ENCODE measurements at regions not wholly inside any gene's neighbourhood (a gene's known extent, or its start where the extent isn't known, plus 50 kb on each side); places are given as distances from the start of the nearest gene placed in this dataset.

DNA sequence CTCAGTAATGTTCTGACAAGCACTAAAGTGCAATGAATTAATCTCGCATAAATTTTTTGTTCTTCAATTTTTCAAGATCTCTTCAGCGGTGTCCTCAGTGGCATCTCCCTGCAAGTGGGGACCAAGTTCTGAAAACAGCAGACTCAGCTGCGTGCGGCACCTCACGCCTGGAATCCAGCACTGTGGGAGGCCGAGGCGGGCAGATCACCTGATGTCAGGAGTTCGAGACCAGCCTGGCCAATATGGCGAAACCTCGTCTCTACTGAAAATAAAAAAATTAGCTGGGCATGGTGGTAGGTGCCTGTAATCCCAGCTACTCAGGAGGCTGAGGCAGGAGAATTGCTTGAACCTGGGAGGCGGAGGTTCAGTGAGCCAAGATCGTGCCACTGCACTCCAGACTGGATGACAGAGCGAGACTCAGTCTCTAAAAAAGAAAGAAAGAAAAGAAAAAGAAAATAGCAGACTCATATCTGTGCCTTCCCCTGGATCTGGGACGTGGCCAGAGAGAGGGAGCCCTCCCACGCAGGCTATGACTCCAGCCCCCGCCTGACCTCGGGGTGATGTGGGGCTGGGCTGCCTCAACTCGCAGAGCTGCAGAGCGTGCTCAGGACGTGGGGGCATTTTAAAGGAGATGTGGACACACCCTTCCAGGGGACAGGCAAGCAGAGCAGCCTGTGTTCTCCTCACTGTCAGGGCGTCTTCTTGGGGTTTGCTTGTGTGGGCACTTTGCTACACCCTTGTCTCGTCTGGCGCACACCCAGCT lies 346.6 kb downstream of the BRD1 start:
- no peaks in the 10 kb centered on the region for H3K4me1 ChIP-seq (ENCODE audit: control insufficient read depth in 1 of 2, insufficient read depth in 2 of 2, low read length in 2 of 2)
- no peak overlapping the region for H3K9ac ChIP-seq (ENCODE audit: low read depth in 1 of 2, low read length in 2 of 2)
- no peaks in the 10 kb centered on the region for H3K36me3 ChIP-seq (ENCODE audit: control insufficient read depth in 1 of 2, insufficient read depth in 2 of 2, low read length in 2 of 2)
- no peak overlapping the region for H3K27ac ChIP-seq (ENCODE audit: low read depth, low read length)
- H3K4me3 ChIP-seq (ENCODE audit: low read depth in 1 of 2, low read length in 2 of 2), result no peak overlapping the region
- H3K27me3 ChIP-seq (ENCODE audit: control insufficient read depth in 1 of 2, insufficient read depth in 2 of 2, low read length in 2 of 2), result peaks cover 8 to 20% of the 10 kb centered on the region in 2 donors
- no peaks in the 10 kb centered on the region for H3K9me3 ChIP-seq (ENCODE audit: control insufficient read depth in 1 of 2, low read length in 2 of 2)

DNA sequence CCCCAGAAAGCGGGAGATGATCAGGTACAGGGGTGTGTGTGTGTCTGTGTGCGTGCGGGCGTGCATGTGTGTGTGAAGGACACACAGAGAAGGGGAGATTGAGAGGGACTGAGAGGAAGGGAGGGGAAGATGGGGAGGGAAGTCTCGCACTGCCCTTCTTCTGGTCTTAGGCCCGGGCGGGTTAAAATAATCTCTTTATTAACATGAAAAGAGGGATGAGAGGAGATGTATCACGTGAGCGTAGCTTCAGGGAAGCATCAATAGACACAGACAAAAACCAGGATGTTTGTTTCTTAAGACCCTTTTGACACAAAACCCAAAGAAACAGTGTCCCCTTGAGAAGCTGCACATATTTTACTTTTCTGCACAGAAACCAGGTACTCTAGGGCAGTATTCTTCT lies 347.3 kb downstream of the BRD1 start:
- H3K9ac ChIP-seq (ENCODE audit: low read depth in 1 of 2, low read length in 2 of 2), result no peak overlapping the region
- H3K9me3 ChIP-seq (ENCODE audit: control insufficient read depth in 1 of 2, low read length in 2 of 2), result no peaks in the 10 kb centered on the region

DNA sequence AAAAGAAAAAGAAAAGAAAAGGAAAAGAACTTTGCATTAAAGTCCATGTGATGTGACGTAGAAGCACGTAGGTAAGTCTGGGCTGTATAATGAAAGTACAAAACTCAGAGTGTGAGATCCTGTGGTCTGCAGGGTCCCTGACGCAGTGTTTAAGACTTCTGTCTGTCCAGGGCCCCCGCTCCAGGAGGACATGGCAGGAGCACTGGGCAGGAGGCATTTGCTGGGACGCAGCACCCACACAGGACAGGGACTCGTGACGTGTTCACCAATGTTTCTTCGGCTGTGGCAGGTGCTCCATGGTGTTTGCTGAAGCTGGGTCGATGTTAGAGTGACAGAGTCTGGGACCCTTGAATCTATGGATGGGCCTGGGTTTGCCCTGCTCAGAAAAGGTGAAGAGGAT lies 348.1 kb downstream of the BRD1 start:
- Histone ChIP-seq H3K9me3 (ENCODE audit: control insufficient read depth in 1 of 2, low read length in 2 of 2) (no peaks in the 10 kb centered on the region), H3K27me3 (ENCODE audit: control insufficient read depth in 1 of 2, insufficient read depth in 2 of 2, low read length in 2 of 2) (peaks cover 8 to 20% of the 10 kb centered on the region in 2 donors), H3K27ac (ENCODE audit: low read depth, low read length) (no peak overlapping the region), H3K9ac (ENCODE audit: low read depth in 1 of 2, low read length in 2 of 2) (no peak overlapping the region), H3K4me1 (ENCODE audit: control insufficient read depth in 1 of 2, insufficient read depth in 2 of 2, low read length in 2 of 2) (no peaks in the 10 kb centered on the region), H3K4me3 (ENCODE audit: low read depth in 1 of 2, low read length in 2 of 2) (no peak overlapping the region), H3K36me3 (ENCODE audit: control insufficient read depth in 1 of 2, insufficient read depth in 2 of 2, low read length in 2 of 2) (no peaks in the 10 kb centered on the region)

More for the DNA sequence above, 347.3 kb downstream of the BRD1 start:
- Histone ChIP-seq H3K27ac (ENCODE audit: low read depth, low read length) (no peak overlapping the region), H3K36me3 (ENCODE audit: control insufficient read depth in 1 of 2, insufficient read depth in 2 of 2, low read length in 2 of 2) (no peaks in the 10 kb centered on the region), H3K4me1 (ENCODE audit: control insufficient read depth in 1 of 2, insufficient read depth in 2 of 2, low read length in 2 of 2) (no peaks in the 10 kb centered on the region), H3K4me3 (ENCODE audit: low read depth in 1 of 2, low read length in 2 of 2) (no peak overlapping the region), H3K27me3 (ENCODE audit: control insufficient read depth in 1 of 2, insufficient read depth in 2 of 2, low read length in 2 of 2) (peaks cover 8 to 20% of the 10 kb centered on the region in 2 donors)

DNA sequence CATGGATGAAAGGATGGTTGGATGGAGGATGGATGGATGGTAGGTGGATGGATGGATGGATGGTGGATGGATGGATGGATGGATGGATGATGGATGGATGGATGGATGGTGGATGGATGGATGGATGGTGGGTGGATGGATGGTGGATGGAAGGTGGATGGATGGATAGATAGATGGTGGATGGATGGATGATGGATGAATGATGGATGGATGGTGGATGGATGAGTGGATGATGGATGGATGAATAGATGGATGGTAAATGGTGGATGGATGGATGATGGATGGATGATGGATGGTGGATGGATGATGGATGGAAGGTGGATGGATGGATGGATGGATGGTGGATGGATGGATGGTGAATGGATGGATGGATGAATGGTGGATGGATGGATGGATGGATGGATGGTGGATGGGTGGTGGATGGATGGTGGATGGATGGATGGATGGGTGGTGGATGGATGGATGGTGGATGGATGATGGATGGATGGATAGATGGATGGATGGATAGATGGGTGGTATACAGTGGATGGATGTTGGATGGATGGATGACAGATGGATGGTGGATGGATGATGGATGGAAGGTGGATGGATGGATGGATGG lies 350.8 kb downstream of the BRD1 start:
- H3K4me3 ChIP-seq (ENCODE audit: low read depth in 1 of 2, low read length in 2 of 2), result no peak overlapping the region
- peaks cover 0 to 9% of the 10 kb centered on the region in 2 donors for H3K27me3 ChIP-seq (ENCODE audit: control insufficient read depth in 1 of 2, insufficient read depth in 2 of 2, low read length in 2 of 2)
- no peaks in the 10 kb centered on the region for H3K4me1 ChIP-seq (ENCODE audit: control insufficient read depth in 1 of 2, insufficient read depth in 2 of 2, low read length in 2 of 2)

DNA sequence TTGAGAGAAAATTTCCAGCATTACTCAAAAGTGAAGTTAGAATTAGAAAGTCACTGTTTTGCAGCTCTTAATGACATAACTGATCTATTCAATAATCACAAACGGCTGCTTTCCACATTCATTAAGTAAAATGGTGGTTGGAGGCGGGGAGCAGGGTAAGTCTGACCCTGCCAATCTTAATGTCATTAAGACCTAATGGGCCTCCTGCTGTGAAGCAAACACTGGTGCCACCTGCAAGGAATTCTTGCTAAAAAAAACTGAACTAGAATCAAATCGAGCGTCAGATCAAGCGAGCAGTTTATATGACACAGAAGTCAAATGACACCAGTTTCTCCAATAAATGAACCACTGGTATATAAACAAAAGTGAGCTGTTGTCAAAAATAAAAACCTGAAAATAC lies 351.5 kb downstream of the BRD1 start:
- H3K4me3 ChIP-seq (ENCODE audit: low read depth in 1 of 2, low read length in 2 of 2), result no peak overlapping the region
- H3K27ac ChIP-seq (ENCODE audit: low read depth, low read length), result no peak overlapping the region
- peaks cover 0 to 3% of the 10 kb centered on the region in 2 donors for H3K27me3 ChIP-seq (ENCODE audit: control insufficient read depth in 1 of 2, insufficient read depth in 2 of 2, low read length in 2 of 2)
- H3K4me1 ChIP-seq (ENCODE audit: control insufficient read depth in 1 of 2, insufficient read depth in 2 of 2, low read length in 2 of 2), result no peaks in the 10 kb centered on the region
- no peaks in the 10 kb centered on the region for H3K36me3 ChIP-seq (ENCODE audit: control insufficient read depth in 1 of 2, insufficient read depth in 2 of 2, low read length in 2 of 2)
- no peaks in the 10 kb centered on the region for H3K9me3 ChIP-seq (ENCODE audit: control insufficient read depth in 1 of 2, low read length in 2 of 2)
- H3K9ac ChIP-seq (ENCODE audit: low read depth in 1 of 2, low read length in 2 of 2), result no peak overlapping the region

More for the DNA sequence above, 350.8 kb downstream of the BRD1 start:
- Histone ChIP-seq H3K36me3 (ENCODE audit: control insufficient read depth in 1 of 2, insufficient read depth in 2 of 2, low read length in 2 of 2) (no peaks in the 10 kb centered on the region), H3K27ac (ENCODE audit: low read depth, low read length) (no peak overlapping the region), H3K9ac (ENCODE audit: low read depth in 1 of 2, low read length in 2 of 2) (no peak overlapping the region), H3K9me3 (ENCODE audit: control insufficient read depth in 1 of 2, low read length in 2 of 2) (no peaks in the 10 kb centered on the region)

DNA sequence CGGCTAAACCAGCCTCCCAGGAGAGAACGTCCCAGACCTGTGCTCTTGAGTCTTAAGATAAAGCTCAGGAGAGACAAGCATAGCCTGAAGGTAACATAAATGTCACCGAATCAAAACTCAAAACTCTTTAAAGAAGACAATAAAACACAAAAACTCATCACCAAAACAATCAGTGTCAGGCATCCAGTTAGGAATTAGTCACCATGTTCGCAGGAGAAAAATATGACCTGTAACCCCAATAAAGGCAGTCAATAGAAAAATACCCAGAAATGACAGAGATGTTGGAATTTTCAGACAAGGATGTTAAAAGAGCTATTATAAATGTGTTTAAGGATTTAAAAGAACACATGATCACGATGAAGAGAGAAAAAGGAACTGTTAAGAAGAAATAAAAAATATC lies 352.4 kb downstream of the BRD1 start:
- Histone ChIP-seq H3K9me3 (ENCODE audit: control insufficient read depth in 1 of 2, low read length in 2 of 2) (no peaks in the 10 kb centered on the region), H3K4me3 (ENCODE audit: low read depth in 1 of 2, low read length in 2 of 2) (no peak overlapping the region), H3K27me3 (ENCODE audit: control insufficient read depth in 1 of 2, insufficient read depth in 2 of 2, low read length in 2 of 2) (peaks cover 0 to 3% of the 10 kb centered on the region in 2 donors), H3K36me3 (ENCODE audit: control insufficient read depth in 1 of 2, insufficient read depth in 2 of 2, low read length in 2 of 2) (no peaks in the 10 kb centered on the region), H3K4me1 (ENCODE audit: control insufficient read depth in 1 of 2, insufficient read depth in 2 of 2, low read length in 2 of 2) (no peaks in the 10 kb centered on the region), H3K9ac (ENCODE audit: low read depth in 1 of 2, low read length in 2 of 2) (no peak overlapping the region), H3K27ac (ENCODE audit: low read depth, low read length) (no peak overlapping the region)

DNA sequence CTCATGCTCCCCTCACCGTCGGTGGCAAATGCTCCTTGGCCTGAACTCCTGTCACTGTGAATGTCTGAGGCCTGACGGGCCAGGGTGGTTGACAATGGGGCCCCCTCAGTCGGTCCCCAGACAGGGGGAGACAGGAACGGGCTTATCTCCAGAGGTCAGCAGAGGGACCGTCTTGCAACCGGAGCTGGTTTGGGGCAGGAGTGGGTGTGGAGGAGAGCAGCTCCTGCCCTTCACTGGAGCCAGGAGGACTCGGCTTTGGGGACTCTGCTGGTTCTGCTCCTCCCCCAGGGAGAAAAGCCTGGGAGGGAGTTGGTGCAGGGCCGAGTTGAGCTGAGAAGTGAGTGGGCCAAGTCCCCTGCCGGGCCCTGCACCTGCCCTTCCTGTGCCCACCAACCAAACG lies 354.4 kb downstream of the BRD1 start:
- Histone ChIP-seq H3K4me1 (ENCODE audit: control insufficient read depth in 1 of 2, insufficient read depth in 2 of 2, low read length in 2 of 2) (no peaks in the 10 kb centered on the region), H3K9me3 (ENCODE audit: control insufficient read depth in 1 of 2, low read length in 2 of 2) (no peaks in the 10 kb centered on the region), H3K27me3 (ENCODE audit: control insufficient read depth in 1 of 2, insufficient read depth in 2 of 2, low read length in 2 of 2) (peaks cover 0 to 3% of the 10 kb centered on the region in 2 donors)

DNA sequence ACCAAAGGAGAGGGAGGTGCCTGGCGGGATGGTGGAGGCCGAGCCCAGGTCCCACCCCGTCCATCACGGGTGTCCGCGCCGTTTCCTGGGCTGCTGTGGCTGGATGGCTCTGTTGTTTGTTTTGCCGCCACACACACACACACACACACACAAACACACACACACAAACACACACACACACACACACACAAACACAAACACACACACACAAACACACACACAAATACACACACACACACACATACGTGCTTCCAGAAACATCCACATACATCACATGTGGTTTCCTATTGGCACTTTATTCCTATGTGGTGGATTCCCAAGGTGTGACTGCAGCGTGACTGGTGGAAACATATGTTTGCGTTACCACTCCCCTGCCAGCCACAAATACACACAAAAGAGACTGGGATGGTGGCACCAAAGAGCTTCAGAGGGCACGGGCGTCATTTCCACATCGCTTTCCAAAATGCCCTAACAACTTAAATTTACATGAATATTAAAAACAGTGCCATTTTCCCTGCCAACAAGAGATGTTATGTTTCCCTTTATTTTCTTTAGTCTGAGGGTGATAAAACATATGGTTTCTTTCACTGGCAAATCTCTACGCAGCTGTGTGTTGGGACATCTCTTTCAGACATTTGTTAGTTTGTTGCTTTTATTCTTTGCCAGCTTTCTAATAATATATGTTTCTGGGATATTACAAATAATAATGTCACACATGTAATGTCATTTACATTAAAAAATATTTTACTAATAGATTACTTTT lies 356.8 kb downstream of the BRD1 start:
- H3K4me1 ChIP-seq (ENCODE audit: control insufficient read depth in 1 of 2, insufficient read depth in 2 of 2, low read length in 2 of 2), result no peaks in the 10 kb centered on the region
- no peak overlapping the region for H3K4me3 ChIP-seq (ENCODE audit: low read depth in 1 of 2, low read length in 2 of 2)
- peaks cover 0 to 3% of the 10 kb centered on the region in 2 donors for H3K27me3 ChIP-seq (ENCODE audit: control insufficient read depth in 1 of 2, insufficient read depth in 2 of 2, low read length in 2 of 2)
- H3K9me3 ChIP-seq (ENCODE audit: control insufficient read depth in 1 of 2, low read length in 2 of 2), result no peaks in the 10 kb centered on the region
- no peak overlapping the region for H3K27ac ChIP-seq (ENCODE audit: low read depth, low read length)
- no peaks in the 10 kb centered on the region for H3K36me3 ChIP-seq (ENCODE audit: control insufficient read depth in 1 of 2, insufficient read depth in 2 of 2, low read length in 2 of 2)
- H3K9ac ChIP-seq (ENCODE audit: low read depth in 1 of 2, low read length in 2 of 2), result no peak overlapping the region

More for the DNA sequence above, 354.4 kb downstream of the BRD1 start:
- H3K36me3 ChIP-seq (ENCODE audit: control insufficient read depth in 1 of 2, insufficient read depth in 2 of 2, low read length in 2 of 2), result no peaks in the 10 kb centered on the region
- H3K9ac ChIP-seq (ENCODE audit: low read depth in 1 of 2, low read length in 2 of 2), result no peak overlapping the region
- H3K27ac ChIP-seq (ENCODE audit: low read depth, low read length), result no peak overlapping the region
- H3K4me3 ChIP-seq (ENCODE audit: low read depth in 1 of 2, low read length in 2 of 2), result no peak overlapping the region

DNA sequence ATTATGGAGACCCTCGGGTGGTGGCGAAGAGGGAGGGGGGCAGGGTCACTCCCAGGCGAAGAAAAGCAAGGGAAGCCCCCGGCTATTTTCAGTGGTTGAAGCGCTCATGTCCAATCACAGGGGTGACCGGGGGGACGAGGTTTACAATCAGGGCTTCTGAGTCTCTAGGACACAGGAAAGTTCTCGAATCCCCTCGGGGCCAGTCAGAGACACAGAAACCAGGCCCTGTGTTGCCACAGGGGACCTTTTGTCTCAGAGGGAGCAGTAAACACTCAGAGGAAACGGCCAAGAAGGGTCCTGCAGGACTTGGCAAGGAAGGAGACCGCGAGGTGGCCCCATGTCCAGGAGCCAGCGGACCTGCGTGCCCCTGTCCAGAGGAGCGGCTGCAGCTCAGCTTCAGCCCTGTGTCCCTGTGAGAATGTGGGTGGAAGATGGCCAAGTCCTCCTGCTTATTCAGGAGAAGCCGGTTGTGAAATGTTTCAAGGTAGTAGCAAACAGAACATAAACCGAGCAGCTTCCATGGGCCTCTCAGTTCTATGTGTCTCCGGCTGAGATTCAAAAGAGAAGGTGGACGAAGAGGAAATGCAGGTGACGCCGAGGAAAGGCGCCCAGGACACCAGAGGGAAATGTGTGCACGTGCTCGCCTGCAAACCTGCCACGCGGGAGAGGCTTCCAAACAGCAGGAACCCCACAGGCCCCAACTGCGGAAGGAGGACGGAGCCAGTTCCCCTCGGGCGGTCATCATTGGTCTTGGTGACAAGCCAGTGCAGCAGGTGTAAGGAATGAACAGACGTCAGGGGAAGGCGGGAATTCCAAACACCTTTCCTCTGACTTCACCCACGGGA lies 357.6 kb downstream of the BRD1 start:
- peaks cover 0 to 3% of the 10 kb centered on the region in 2 donors for H3K27me3 ChIP-seq (ENCODE audit: control insufficient read depth in 1 of 2, insufficient read depth in 2 of 2, low read length in 2 of 2)
- no peak overlapping the region for H3K4me3 ChIP-seq (ENCODE audit: low read depth in 1 of 2, low read length in 2 of 2)

More for the DNA sequence above, 357.6 kb downstream of the BRD1 start:
- Histone ChIP-seq H3K27ac (ENCODE audit: low read depth, low read length) (no peak overlapping the region), H3K9ac (ENCODE audit: low read depth in 1 of 2, low read length in 2 of 2) (no peak overlapping the region), H3K36me3 (ENCODE audit: control insufficient read depth in 1 of 2, insufficient read depth in 2 of 2, low read length in 2 of 2) (no peaks in the 10 kb centered on the region), H3K9me3 (ENCODE audit: control insufficient read depth in 1 of 2, low read length in 2 of 2) (no peaks in the 10 kb centered on the region), H3K4me1 (ENCODE audit: control insufficient read depth in 1 of 2, insufficient read depth in 2 of 2, low read length in 2 of 2) (no peaks in the 10 kb centered on the region)

Data from duodenal mucosa (tissue), 2 donors.